K562 (cell line): ENCODE measurements at regions not wholly inside any gene's neighbourhood (a gene's known extent, or its start where the extent isn't known, plus 50 kb on each side); places are given as distances from the start of the nearest gene placed in this dataset.

Experiments
- ATAC-seq: fragments of 200-7000 bp; cut with Tn5 transposase; 3 replicates; pipeline ENCODE4 v1.9.1; 2020; ENCODE audit warnings: moderate library complexity
- BruUV-seq: library from RNA; stranded (reverse); fragments of 400-500 nt; replicated peaks from 2 replicates; lab custom pipeline; 2021; lab: Mats Ljungman, UMichigan
- CTCF ChIA-PET: fragments of 300-600 bp; formaldehyde crosslinking; extraction: SDS; loops from one replicate; lab custom pipeline; 2021; ENCODE audit warnings: low intra/inter-chr PET ratio; lab: Yijun Ruan, JAX
- POLR2A ChIA-PET: fragments of 300-600, 350-650 bp; sonication (Branson Sonifier 250); formaldehyde crosslinking; extraction: SDS; loops from one replicate; lab custom pipeline; 2021; ENCODE audit warnings: antibody characterized with exemption, inconsistent platforms; lab: Yijun Ruan, JAX
- DNase-seq, 4 experiments: peaks; one replicate each; pipeline versions ENCODE4 v3.0.0 to v3.0.0-alpha.2; 2011 to 2018; ENCODE audit warnings: low spot score in 3 of 4, mixed read lengths in 3 of 4; ENCODE audit errors: extremely low read depth in 1 of 4
- FAIRE-seq: peaks from 2 replicates; lab custom pipeline; 2011; peaks lifted over from hg19 to GRCh38; lab: Jason Lieb, UNC
- H2AFZ ChIP-seq: 2 replicates; pipeline ENCODE4 v1.6.0; 2011; ENCODE audit warnings: low read depth, low read length, control low read depth, inconsistent platforms
- H3K27ac ChIP-seq: fragments of 200-600 bp; 3 replicates; pipeline ENCODE4 v1.8.0; 2011; ENCODE audit warnings: low read depth, mild to moderate bottlenecking, control low read depth, inconsistent platforms, low read length, moderate library complexity, mixed read lengths; ENCODE audit errors: extremely low read depth
- H3K27me3 ChIP-seq, 2 experiments: fragments of 300-600 bp in 1 of 2; 2 replicates in 1 of 2; 3 replicates in 1 of 2; pipeline versions ENCODE4 v1.6.0 to v1.8.0; 2011; ENCODE audit warnings: inconsistent platforms in 2 of 2, low read length in 2 of 2, mild to moderate bottlenecking in 1 of 2, mixed read lengths in 1 of 2, moderate library complexity in 1 of 2; ENCODE audit not compliant: control insufficient read depth in 2 of 2, insufficient read depth in 2 of 2
- H3K36me3 ChIP-seq: fragments of 300-600 bp; 3 replicates; pipeline ENCODE4 v1.8.0; 2011; ENCODE audit warnings: mild to moderate bottlenecking, low read length, inconsistent platforms; ENCODE audit not compliant: control insufficient read depth, insufficient read depth
- H3K4me1 ChIP-seq, 2 experiments: fragments of 200-600 bp in 1 of 2; replicated peaks in 1 of 2; 2 replicates in 1 of 2; 3 replicates in 1 of 2; pipeline versions ENCODE4 v1.5.1 to v1.8.0; 2011; ENCODE audit warnings: inconsistent platforms in 2 of 2, low read length in 2 of 2, mild to moderate bottlenecking in 1 of 2, mixed read lengths in 1 of 2, moderate library complexity in 1 of 2; ENCODE audit not compliant: control insufficient read depth in 2 of 2, insufficient read depth in 2 of 2
- H3K4me2 ChIP-seq: 2 replicates; pipeline ENCODE4 v1.6.1; 2011; ENCODE audit warnings: low read length, control low read depth, inconsistent platforms, mixed read lengths; ENCODE audit not compliant: insufficient read depth
- H3K4me3 ChIP-seq: fragments of 200-600 bp; sonication (generic), shearing (Covaris generic); 2 replicates; pipeline ENCODE4 v1.5.1; 2016; ENCODE audit warnings: control low read depth, inconsistent platforms
- H3K79me2 ChIP-seq: fragments of 200-600 bp; 3 replicates; pipeline ENCODE4 v1.8.0; 2011; ENCODE audit warnings: low read length, inconsistent platforms; ENCODE audit not compliant: control insufficient read depth, insufficient read depth
- H3K9ac ChIP-seq, 2 experiments: 2 replicates each; pipeline versions ENCODE4 v1.6.0 to v1.6.1; 2011; ENCODE audit warnings: low read depth in 2 of 2, low read length in 2 of 2, control low read depth in 1 of 2, inconsistent platforms in 1 of 2, mild to moderate bottlenecking in 1 of 2, mixed read lengths in 1 of 2; ENCODE audit not compliant: insufficient read depth in 1 of 2
- H3K9me1 ChIP-seq: one replicate; pipeline ENCODE4 v1.6.0; 2011; ENCODE audit warnings: inconsistent platforms, mild to moderate bottlenecking, low read length, moderate library complexity; ENCODE audit not compliant: control insufficient read depth, insufficient read depth
- H3K9me3 ChIP-seq: replicated peaks from 2 replicates; pipeline ENCODE4 v1.5.1; 2011; ENCODE audit warnings: low read depth, low read length, inconsistent platforms; ENCODE audit not compliant: control insufficient read depth, insufficient read depth
- H4K20me1 ChIP-seq: replicated peaks from 2 replicates; pipeline ENCODE4 v1.6.1; 2011; ENCODE audit warnings: low read length, inconsistent platforms, mixed read lengths; ENCODE audit not compliant: control insufficient read depth, insufficient read depth
- ATF6 ChIP-seq: sonication (generic); formaldehyde crosslinking; IDR thresholded peaks from 2 replicates; pipeline ENCODE4 v1.4.0; 2020; ENCODE audit warnings: mild to moderate bottlenecking, missing genetic modification reagents
- BRF1 ChIP-seq: IDR thresholded peaks from 3 replicates; pipeline ENCODE4 v1.6.1; 2011; ENCODE audit warnings: borderline replicate concordance, mild to moderate bottlenecking; ENCODE audit not compliant: insufficient read length; ENCODE audit errors: extremely low read depth
- EP300 ChIP-seq: IDR thresholded peaks from 2 replicates; pipeline ENCODE4 v1.6.1; 2012; ENCODE audit warnings: low read length, improper control_type of control experiment
- FOS ChIP-seq: IDR thresholded peaks from 3 replicates; pipeline ENCODE4 v1.6.1; 2011; ENCODE audit not compliant: insufficient read length; ENCODE audit errors: extremely low read depth
- KAT2B ChIP-seq: IDR thresholded peaks from one replicate; pipeline ENCODE4 v1.6.1; 2012; ENCODE audit warnings: low read depth, mild to moderate bottlenecking, control low read depth, inconsistent platforms, low read length, moderate library complexity
- KLF10 ChIP-seq: fragments of 250-450 bp; sonication (Bioruptor Pico); IDR thresholded peaks from 2 replicates; pipeline ENCODE4 v1.6.1; 2021; ENCODE audit warnings: matching md5 sums
- KLF6 ChIP-seq: fragments of 250-450 bp; sonication (Bioruptor Pico); IDR thresholded peaks from 2 replicates; pipeline ENCODE4 v1.4.0; 2020; ENCODE audit warnings: mild to moderate bottlenecking, moderate library complexity, borderline replicate concordance
- ZNF589 ChIP-seq: fragments of 200-800 bp; sonication (Bioruptor generic); IDR thresholded peaks from 2 replicates; pipeline ENCODE4 v1.6.1; 2016; ENCODE audit warnings: low read depth, missing genetic modification characterization, missing compliant biosample characterization
- WGBS: fragments of 100-300 bp; shearing (Covaris generic); methylation state at CpG from one replicate; pipeline ENCODE4 v1.1.6; 2016; ENCODE audit warnings: low coverage, mixed read lengths; ENCODE audit not compliant: insufficient coverage; ENCODE audit errors: missing lambda C conversion rate; 5-methylcytosine and 5-hydroxymethylcytosine counted together
- in situ Hi-C: fragments of 300-500 bp; cut with MboI; formaldehyde crosslinking; loops from 4 replicates; pipeline ENCODE4 v1.15.0; 2018; ENCODE audit warnings: inconsistent platforms, mixed read lengths
- intact Hi-C: fragments of 100-400 bp; cut with micrococcal nuclease; formaldehyde crosslinking; loops from 2 replicates; pipeline ENCODE4 v1.14.2; 2022

GRCh38 chr6:86526238-86526637 lies 411.1 kb upstream of the HTR1E start:
- no peak overlapping the region for H3K4me2 ChIP-seq
- no peak overlapping the region for H3K9ac ChIP-seq
- H3K4me1 ChIP-seq: no peaks in the 10 kb centered on the region
- CTCF ChIA-PET: interaction anchor here (0.8 kb wide), 1 partner anchor 411 kb away, joined by 3 read pairs; the partner anchor contains the start of gene HTR1E
- no peaks in the 10 kb centered on the region for H3K9me3 ChIP-seq
- no peaks in the 10 kb centered on the region for H3K36me3 ChIP-seq
- no peaks in the 10 kb centered on the region for H3K9me1 ChIP-seq
- ATAC-seq (no peak), FAIRE-seq (no peak), DNase-seq (no peak)
- H3K27me3 ChIP-seq: no peaks in the 10 kb centered on the region
- POLR2A ChIA-PET: interaction anchor here (1.0 kb wide), 1 partner anchor 15 kb away, joined by 3 read pairs; no protein-coding TSS in a partner anchor
- no peak overlapping the region for H3K27ac ChIP-seq
- 17% methylated on average over 1 of the region's 1 CpG for WGBS
- H3K79me2 ChIP-seq: no peaks in the 10 kb centered on the region
- BruUV-seq: no TSS peak
- no peaks in the 10 kb centered on the region for H4K20me1 ChIP-seq
- H3K4me3 ChIP-seq: no peak overlapping the region
- H2AFZ ChIP-seq: no peak overlapping the region
- in situ Hi-C loops: no loop called here
- intact Hi-C loops: no loop called here
- TF ChIP-seq ATF6 (CRISPR knock-in tag) (no peak), KAT2B (no peak), BRF1 (no peak), KLF10 (CRISPR knock-in tag) (no peak), ZNF589 (CRISPR knock-in tag) (no peak), EP300 (no peak), FOS (no peak), KLF6 (CRISPR knock-in tag) (no peak)
